NCI-H1930 (cell line): ENCODE measurements at regions not wholly inside any gene's neighbourhood (a gene's known extent, or its start where the extent isn't known, plus 50 kb on each side); places are given as distances from the start of the nearest gene placed in this dataset.
"Not testable (repeated sequence)": the region's sequence is repeated elsewhere in the genome, so short reads cannot be mapped to it uniquely, and the experiment has no call there.

Experiments
- DNase-seq, 2 experiments: peaks; one replicate each; lab custom pipeline; 2025; lab: John Stamatoyannopoulos, UW

DNA sequence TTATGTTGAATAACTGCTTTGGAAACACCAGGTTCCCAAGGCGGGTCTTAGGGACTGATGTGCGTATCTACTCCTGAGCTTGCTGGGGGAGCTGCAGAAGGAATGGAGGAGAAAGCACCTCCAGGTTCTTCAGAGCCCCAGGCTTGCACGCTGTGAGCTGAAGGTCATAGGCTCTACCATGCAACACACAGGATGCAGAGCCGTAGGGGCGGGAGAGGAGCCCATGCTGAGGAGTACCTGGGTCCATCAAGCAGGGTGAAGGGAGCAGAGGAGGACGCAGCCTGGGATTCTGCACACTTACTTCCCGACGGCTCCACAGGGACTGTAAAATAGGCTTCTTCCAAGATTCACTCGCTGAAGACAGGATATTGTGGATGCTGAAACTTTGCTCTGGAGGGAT is 426.5 kb upstream of the FRG1 start:
- no peak for DNase-seq

- DNase-seq = no peak
Measured at GRCh38 chr4:189516902-189517301, 423.8 kb upstream of the FRG1 start.

DNA sequence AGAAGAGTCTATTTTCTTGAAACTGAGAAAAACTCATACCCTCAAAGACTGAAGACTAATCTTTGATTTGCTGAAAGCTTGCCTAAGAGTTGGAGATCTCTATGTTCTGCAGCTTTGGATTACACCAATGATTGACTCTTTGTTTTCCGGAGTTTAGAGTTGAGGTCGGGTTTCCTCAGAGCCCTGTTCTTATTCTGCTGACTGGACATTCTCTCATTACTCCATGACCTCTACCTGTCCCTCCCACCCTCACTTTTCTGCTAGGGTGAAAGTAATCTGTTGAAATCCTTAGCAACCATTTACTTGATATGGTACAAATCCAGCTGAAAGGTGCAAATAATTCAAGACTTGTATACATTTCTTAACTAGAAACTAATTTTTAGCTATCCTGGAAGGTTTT is 421.5 kb upstream of the FRG1 start:
- no peak for DNase-seq

- DNase-seq = no peak
Measured at GRCh38 chr4:189525304-189525703, 415.4 kb upstream of the FRG1 start.

DNA sequence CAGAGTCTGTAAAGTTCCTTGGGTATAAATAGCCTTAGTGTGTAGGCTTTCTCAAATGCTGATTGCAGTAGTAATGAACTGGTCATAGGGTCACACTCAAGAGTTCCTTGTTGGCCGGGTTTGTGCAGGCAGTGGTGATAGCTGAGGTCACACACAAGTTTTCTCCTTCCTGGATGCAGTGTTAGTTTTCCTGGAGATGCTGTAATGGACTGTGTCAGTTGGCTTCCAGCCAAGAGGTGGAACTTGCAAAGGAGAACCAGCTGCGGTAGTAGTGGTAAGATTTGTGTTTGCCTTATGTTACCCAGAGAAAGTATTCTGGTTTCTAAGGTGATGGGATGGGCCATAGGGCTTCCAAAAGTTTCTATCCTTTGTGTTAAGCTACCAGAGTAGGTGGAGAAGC is 409.8 kb upstream of the FRG1 start:
- DNase-seq = no peak

GRCh38 chr4:189533603-189534002 is 407.1 kb upstream of the FRG1 start:
- DNase-seq = no peak

GRCh38 chr4:189547559-189547958 is 393.1 kb upstream of the FRG1 start:
- DNase-seq = no peak

DNA sequence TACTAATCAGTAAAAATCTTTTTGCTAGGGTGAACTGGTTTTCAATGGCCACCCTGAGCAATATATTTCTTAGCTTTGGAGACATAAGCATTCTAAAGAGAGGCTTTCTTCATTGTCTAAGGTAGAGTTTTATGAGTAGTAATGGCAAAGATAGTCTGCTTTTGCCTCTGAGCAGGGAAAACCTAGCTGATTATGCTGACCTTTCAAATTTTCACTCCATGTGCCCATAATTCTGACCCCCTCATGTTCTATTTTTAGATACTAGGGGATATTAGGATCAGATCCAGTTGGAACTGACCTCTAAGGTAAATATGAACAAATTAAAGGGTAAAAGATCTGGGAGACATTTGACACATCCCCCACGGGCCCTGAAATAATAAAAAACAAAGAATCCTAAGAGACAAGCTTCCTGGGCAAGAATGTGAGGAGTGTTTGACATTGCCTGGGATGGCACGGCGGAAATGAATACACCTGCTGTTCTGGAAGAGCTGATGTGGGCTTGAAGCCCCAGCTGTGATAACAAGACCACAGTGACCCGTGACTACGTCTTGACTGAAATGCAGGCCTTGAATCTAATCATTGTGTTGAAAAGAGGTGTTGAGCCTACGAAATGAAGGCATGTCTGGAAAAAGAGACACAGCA is 392.1 kb upstream of the FRG1 start:
- no peak for DNase-seq

GRCh38 chr4:189551931-189552670 is 388.6 kb upstream of the FRG1 start:
- DNase-seq = not testable (repeated sequence)

GRCh38 chr4:189560605-189561004 is 380.1 kb upstream of the FRG1 start:
- not testable (repeated sequence) for DNase-seq

GRCh38 chr4:189563751-189564150 is 376.9 kb upstream of the FRG1 start:
- DNase-seq = not testable (repeated sequence)

- DNase-seq = not testable (repeated sequence)
Measured at GRCh38 chr4:189566271-189566670, 374.4 kb upstream of the FRG1 start.

GRCh38 chr4:189566900-189567299 is 373.8 kb upstream of the FRG1 start:
- DNase-seq = not testable (repeated sequence)

GRCh38 chr4:189579645-189580044 is 361.0 kb upstream of the FRG1 start:
- not testable (repeated sequence) for DNase-seq

GRCh38 chr4:189586908-189587632 is 353.6 kb upstream of the FRG1 start:
- DNase-seq = not testable (repeated sequence)

DNA sequence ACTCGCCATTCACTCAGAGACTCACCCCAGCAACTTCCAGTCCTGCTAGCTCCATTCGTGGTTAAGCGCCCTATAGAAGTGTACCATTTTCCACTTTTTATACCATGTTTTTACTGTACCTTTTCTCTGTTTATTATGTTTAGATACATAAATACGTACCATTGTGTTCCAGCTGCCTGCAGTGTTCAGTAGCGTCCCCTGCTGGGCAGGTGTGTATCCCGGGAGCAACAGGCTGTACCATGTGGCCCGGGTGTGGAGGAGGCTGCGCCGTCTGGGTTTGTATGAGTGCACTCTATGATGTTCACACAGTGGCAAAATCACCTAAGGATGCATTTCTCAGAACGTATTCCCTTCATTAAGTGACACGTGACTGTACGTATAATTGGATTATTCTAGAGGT is 351.5 kb upstream of the FRG1 start:
- DNase-seq = not testable (repeated sequence)

DNA sequence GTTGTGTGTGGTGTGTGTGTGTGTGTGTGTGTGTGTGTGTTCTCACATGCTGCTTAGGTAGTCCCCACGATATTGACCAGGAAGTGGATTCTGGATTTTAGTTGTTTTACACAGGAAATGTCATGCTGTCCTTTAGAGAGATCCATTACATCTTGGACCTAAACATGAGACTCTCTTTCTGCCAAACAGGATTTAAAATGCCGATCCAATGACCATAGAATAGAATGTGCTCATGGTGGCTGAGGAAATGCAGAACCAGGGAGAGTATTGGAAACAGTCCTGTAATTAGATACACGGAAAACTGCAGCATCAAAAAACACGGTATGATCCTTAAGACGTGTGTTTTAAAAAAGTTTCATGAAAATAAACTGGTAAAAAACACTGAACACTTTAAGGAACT is 347.8 kb upstream of the FRG1 start:
- DNase-seq = no peak

- DNase-seq = no peak
Measured at GRCh38 chr4:189597341-189597740, 343.3 kb upstream of the FRG1 start.

DNA sequence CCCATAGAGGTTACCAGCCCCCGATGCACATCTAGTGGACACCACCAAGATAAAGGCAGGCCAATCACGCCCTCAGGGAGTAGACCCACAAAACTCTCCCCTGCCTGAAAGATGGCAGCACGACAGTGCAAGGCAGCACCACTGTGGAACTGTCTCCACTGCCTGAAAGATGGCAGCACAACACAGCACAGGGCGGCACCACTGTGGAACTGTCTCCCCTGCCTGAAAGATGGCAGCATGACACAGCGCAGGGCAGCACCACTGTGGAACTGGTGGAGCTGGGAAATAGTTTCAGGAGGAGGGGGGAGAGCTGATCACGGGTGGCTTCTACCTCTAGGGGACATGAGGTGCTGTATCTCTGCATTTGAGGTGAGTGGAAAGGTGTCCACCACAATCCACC is 340.4 kb upstream of the FRG1 start:
- no peak for DNase-seq

DNA sequence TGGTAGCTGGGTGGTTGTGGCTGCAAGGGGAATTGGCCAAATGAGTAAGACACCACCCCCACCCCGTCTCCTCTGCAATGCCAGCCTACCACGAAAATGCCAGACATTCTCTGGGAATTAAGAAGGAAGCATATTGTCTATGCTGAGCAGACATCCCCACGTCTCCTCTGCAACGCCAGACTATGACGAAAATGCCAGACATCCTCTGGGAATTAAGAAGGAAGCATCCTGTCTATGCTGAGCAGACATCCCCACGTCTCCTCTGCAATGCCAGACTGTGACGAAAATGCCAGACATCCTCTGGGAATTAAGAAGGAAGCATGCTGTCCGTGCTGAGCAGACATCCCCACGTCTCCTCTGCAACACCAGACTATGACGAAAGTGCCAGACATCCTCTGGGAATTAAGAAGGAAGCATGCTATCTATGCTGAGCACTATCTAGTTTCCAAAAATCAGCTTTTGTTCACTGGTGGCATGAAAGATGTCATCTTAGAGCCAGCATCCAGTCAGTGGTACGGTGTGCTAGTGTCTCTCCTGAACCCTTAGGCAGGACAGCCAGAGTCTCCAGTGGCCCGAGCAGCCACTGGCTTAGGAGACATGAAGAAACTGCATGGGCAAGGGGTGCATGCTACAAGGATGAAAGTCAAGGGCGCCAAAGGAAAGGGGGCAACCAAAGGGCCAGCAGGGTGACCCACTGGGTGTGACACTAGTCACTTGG is 339.8 kb upstream of the FRG1 start:
- DNase-seq = no peak

DNA sequence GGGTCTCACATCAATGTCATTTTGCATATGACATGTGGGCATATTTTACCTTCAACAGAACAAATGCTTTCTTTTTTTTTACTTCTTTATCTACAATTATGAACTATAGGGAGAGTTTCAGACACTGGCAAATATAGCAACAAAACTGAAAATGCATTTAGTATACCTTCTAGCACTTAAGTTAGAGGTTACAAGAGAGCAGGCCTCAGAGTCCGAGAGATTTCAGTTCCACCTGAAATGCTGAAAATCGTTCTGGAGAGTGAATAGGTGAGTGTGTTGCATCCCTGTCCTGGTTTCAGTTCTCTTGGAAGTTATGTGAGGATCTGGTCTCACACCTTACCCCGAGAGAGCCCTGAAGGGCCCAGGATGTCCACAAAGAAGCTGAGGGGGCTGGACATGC is 337.8 kb upstream of the FRG1 start:
- DNase-seq = not testable (repeated sequence)

- not testable (repeated sequence) for DNase-seq
Measured at GRCh38 chr4:189610571-189610970, 330.1 kb upstream of the FRG1 start.
